ENCODE measurements at regions not wholly inside any gene's neighbourhood (a gene's known extent, or its start where the extent isn't known, plus 50 kb on each side); places are given as distances from the start of the nearest gene placed in this dataset.

DNA sequence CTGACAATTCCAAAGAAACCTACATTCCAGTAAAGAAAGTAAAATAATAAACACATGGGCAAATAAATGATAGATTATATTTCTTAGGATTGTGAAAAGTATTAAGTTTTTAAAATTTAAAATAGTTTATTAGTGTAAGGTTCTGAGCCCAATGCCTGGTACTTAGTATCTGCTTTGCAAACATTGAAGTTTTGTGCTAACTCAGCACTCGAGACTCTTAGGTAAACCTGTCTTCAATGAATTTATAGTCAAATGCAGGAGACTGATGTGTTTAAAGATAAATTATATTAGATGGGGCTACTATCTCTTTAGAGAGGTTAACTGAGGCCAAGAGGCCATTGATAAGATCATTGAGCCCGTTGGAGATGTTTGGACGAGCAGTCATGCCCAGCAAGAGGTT is 138.3 kb upstream of the SALL1 start:
- no peak overlapping the region for H3K4me3 ChIP-seq
- intact Hi-C loops (cut with DNase I; ENCODE audit: low total_unique reads), result no loop called here
- no peaks in the 10 kb centered on the region for H3K36me3 ChIP-seq
- TF ChIP-seq POLR2AphosphoS5 (IDR thresholded peaks at IDR 0.05) (no peak), POLR2A (IDR thresholded peaks at IDR 0.05) (no peak)
- TF ChIP-seq, protein P1, sequence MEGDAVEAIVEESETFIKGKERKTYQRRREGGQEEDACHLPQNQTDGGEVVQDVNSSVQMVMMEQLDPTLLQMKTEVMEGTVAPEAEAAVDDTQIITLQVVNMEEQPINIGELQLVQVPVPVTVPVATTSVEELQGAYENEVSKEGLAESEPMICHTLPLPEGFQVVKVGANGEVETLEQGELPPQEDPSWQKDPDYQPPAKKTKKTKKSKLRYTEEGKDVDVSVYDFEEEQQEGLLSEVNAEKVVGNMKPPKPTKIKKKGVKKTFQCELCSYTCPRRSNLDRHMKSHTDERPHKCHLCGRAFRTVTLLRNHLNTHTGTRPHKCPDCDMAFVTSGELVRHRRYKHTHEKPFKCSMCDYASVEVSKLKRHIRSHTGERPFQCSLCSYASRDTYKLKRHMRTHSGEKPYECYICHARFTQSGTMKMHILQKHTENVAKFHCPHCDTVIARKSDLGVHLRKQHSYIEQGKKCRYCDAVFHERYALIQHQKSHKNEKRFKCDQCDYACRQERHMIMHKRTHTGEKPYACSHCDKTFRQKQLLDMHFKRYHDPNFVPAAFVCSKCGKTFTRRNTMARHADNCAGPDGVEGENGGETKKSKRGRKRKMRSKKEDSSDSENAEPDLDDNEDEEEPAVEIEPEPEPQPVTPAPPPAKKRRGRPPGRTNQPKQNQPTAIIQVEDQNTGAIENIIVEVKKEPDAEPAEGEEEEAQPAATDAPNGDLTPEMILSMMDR (IDR thresholded peaks at IDR 0.05 in 8 of 11, conservative IDR thresholded peaks at IDR 0.05 in 3 of 11), result no peak
- WGBS, 5 donors, result 31 to 46% (median 40%) methylated on average over 3 of the region's 3 CpGs
- no peak for DNase-seq
- peaks cover 0 to 3% (median 0%) of the 10 kb centered on the region in 8 donors for H3K9me3 ChIP-seq
- no peaks in the 10 kb centered on the region for H3K27me3 ChIP-seq (replicated peaks in 1 of 7)
- H3K4me1 ChIP-seq, result no peaks in the 10 kb centered on the region
- H3K27ac ChIP-seq, result no peak overlapping the region

DNA sequence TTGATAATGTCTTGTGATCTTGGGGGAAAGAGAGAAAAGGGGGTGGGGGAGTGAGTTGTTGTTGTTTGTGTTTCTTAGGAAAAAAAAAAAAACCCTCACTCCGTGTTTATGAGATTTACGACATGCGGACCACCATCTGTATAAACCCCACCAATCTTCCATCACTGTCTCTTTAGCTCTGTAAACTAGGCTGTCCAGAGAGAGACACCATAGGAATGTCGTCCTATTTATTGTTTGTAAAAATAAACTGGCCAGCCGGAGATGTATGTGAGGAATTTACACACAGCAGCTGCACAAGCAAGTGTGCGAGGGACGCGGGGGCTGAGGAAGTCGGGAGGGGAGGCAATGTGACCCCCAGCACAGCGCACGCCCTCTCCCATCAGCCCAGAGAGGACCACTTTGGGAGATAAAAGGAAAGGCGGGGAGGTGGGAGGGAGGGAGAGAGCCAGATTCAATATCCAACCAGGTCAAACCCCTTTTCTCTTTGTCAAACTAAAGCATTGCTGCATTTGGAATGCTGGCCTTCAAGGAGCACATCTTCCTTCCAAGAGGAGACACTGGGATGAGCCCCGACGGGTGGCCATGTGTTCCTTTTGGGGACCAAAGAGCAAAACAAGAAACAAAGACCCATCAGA is 136.2 kb upstream of the SALL1 start:
- no peaks in the 10 kb centered on the region for H3K4me1 ChIP-seq
- no peak for DNase-seq
- H3K36me3 ChIP-seq, result no peaks in the 10 kb centered on the region
- TF ChIP-seq POLR2AphosphoS5 (IDR thresholded peaks at IDR 0.05) (no peak), POLR2A (IDR thresholded peaks at IDR 0.05) (no peak)
- TF ChIP-seq, protein P1 (IDR thresholded peaks at IDR 0.05 in 8 of 11, conservative IDR thresholded peaks at IDR 0.05 in 3 of 11), result no peak
- H3K27me3 ChIP-seq (replicated peaks in 1 of 7), result no peaks in the 10 kb centered on the region
- no peak overlapping the region for H3K27ac ChIP-seq
- no peak overlapping the region for H3K4me3 ChIP-seq
- intact Hi-C loops (cut with DNase I; ENCODE audit: low total_unique reads), result no loop called here
- peaks cover 0 to 5% (median 0%) of the 10 kb centered on the region in 8 donors for H3K9me3 ChIP-seq
- 44 to 66% (median 60%) methylated on average over 14 of the region's 14 CpGs for WGBS, 5 donors

DNA sequence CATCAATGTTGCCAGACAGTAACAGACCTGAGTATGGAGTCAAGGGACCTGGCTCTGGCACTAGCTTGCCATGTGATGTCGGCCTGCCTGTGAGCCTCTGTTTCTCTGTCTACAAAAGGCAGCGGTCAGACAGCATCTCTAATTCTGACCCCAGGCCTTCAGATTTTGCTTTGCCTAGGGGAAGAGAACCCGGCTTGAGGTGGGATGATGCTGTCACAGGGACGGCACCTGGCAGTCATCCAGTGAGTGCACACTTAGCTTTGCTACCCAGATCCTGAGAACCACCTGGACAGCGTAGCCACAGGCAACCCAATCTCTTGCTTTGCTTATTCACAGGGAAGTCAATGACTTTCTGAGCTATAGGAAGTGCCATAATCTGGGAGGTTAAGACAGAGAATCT is 135.2 kb upstream of the SALL1 start:
- WGBS, 5 donors, result 75 to 94% (median 91%) methylated on average over 4 to 5 of the region's 5 CpGs
- no peaks in the 10 kb centered on the region for H3K27me3 ChIP-seq (replicated peaks in 1 of 7)
- no peak overlapping the region for H3K4me3 ChIP-seq
- TF ChIP-seq POLR2A (IDR thresholded peaks at IDR 0.05), result no peak
- TF ChIP-seq POLR2AphosphoS5 (IDR thresholded peaks at IDR 0.05), result no peak
- TF ChIP-seq, protein P1 (IDR thresholded peaks at IDR 0.05 in 8 of 11, conservative IDR thresholded peaks at IDR 0.05 in 3 of 11), result no peak
- no peaks in the 10 kb centered on the region for H3K36me3 ChIP-seq
- no peak overlapping the region for H3K27ac ChIP-seq
- H3K9me3 ChIP-seq, result peaks cover 0 to 5% (median 0%) of the 10 kb centered on the region in 8 donors
- no peaks in the 10 kb centered on the region for H3K4me1 ChIP-seq
- intact Hi-C loops (cut with DNase I; ENCODE audit: low total_unique reads), result no loop called here
- DNase-seq, result no peak

DNA sequence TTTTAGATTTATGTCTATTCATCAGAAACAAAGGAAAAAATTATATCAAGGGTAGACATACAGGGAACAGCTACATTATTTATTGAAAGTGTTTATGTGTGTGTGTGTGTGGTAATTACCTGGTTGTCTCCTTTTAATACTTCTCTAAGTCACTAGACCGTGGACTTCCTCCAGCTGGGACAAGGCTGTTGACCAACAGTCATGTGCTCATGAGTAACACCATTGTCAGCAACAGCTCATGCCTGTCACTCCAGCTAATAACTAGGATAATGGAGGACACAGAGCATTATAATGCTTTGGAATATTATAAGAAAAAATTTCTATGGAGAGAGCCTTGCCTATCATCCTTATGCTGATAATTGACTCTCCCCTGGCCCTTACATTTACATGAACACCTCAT is 125.3 kb upstream of the SALL1 start:
- TF ChIP-seq, protein P1 (IDR thresholded peaks at IDR 0.05 in 8 of 11, conservative IDR thresholded peaks at IDR 0.05 in 3 of 11), result no peak
- TF ChIP-seq POLR2AphosphoS5 (IDR thresholded peaks at IDR 0.05) (no peak), POLR2A (IDR thresholded peaks at IDR 0.05) (no peak)
- Histone ChIP-seq H3K4me3 (no peak overlapping the region), H3K27me3 (replicated peaks in 1 of 7) (no peaks in the 10 kb centered on the region), H3K36me3 (no peaks in the 10 kb centered on the region), H3K9me3 (peaks cover 0 to 11% (median 0%) of the 10 kb centered on the region in 8 donors), H3K4me1 (no peaks in the 10 kb centered on the region), H3K27ac (no peak overlapping the region)
- intact Hi-C loops (cut with DNase I; ENCODE audit: low total_unique reads), result no loop called here
- 64 to 77% (median 70%) methylated on average over 1 of the region's 1 CpG for WGBS, 5 donors
- no peak for DNase-seq
